GM12878 (cell line): ENCODE measurements at regions not wholly inside any gene's neighbourhood (a gene's known extent, or its start where the extent isn't known, plus 50 kb on each side); places are given as distances from the start of the nearest gene placed in this dataset.

Source experiments
- ATAC-seq: fragments of 200-7000 bp; cut with Tn5 transposase; 3 replicates; pipeline ENCODE4 v1.9.1; 2020; ENCODE audit warnings: mild to moderate bottlenecking, moderate library complexity
- BruUV-seq: library from RNA; stranded (reverse); fragments of 400-500 nt; replicated peaks from 2 replicates; lab custom pipeline; 2021; lab: Mats Ljungman, UMichigan
- CTCF ChIA-PET: fragments of 300-600 bp; sonication (Branson Sonifier 250); formaldehyde crosslinking; extraction: SDS; loops from one replicate; lab custom pipeline; 2021; ENCODE audit warnings: inconsistent platforms; lab: Yijun Ruan, JAX
- POLR2A ChIA-PET: fragments of 350-600 bp; formaldehyde crosslinking; extraction: SDS; loops from one replicate; lab custom pipeline; 2021; ENCODE audit warnings: inconsistent platforms; lab: Charles Lee
- RAD21 ChIA-PET: fragments of 300-600 bp; sonication (Branson Sonifier 250); formaldehyde crosslinking; loops from one replicate; lab custom pipeline; 2023; ENCODE audit warnings: antibody characterized with exemption; ENCODE audit not compliant: unreplicated experiment; lab: Charles Lee
- SMC1A ChIA-PET: fragments of 300-600 bp; sonication (Branson Sonifier 250); formaldehyde crosslinking; loops from one replicate; lab custom pipeline; 2023; ENCODE audit not compliant: unreplicated experiment, uncharacterized antibody; lab: Charles Lee
- DNase-seq: peaks from one replicate; pipeline ENCODE4 v3.0.0-alpha.2; 2011; ENCODE audit warnings: low read depth, low spot score
- FAIRE-seq: peaks from 3 replicates; lab custom pipeline; 2011; peaks lifted over from hg19 to GRCh38; lab: Jason Lieb, UNC
- H2AFZ ChIP-seq: 2 replicates; pipeline ENCODE4 v1.6.0; 2011; ENCODE audit warnings: low read depth, low read length, control low read depth; ENCODE audit not compliant: control insufficient read depth
- H3K27ac ChIP-seq: 2 replicates; pipeline ENCODE4 v1.5.1; 2011; ENCODE audit warnings: control low read depth; ENCODE audit not compliant: control insufficient read depth, insufficient read depth
- H3K27me3 ChIP-seq, 2 experiments: replicated peaks in 1 of 2; 2 replicates each; pipeline versions ENCODE4 v1.6.0 to v1.6.1; 2011; ENCODE audit warnings: low read length in 1 of 2; ENCODE audit not compliant: control insufficient read depth in 2 of 2, insufficient read depth in 2 of 2
- H3K36me3 ChIP-seq, 2 experiments: 2 replicates each; pipeline ENCODE4 v1.5.1; 2011; ENCODE audit warnings: low read length in 1 of 2; ENCODE audit not compliant: control insufficient read depth in 2 of 2, insufficient read depth in 2 of 2
- H3K4me1 ChIP-seq: 2 replicates; pipeline ENCODE4 v1.6.1; 2011; ENCODE audit warnings: mild to moderate bottlenecking, low read length, moderate library complexity, mixed read lengths; ENCODE audit not compliant: control insufficient read depth, insufficient read depth
- H3K4me2 ChIP-seq: 2 replicates; pipeline ENCODE4 v1.6.0; 2011; ENCODE audit warnings: control low read depth; ENCODE audit not compliant: control insufficient read depth, insufficient read depth
- H3K4me3 ChIP-seq: fragments of 200-600 bp; sonication (generic); 2 replicates; pipeline ENCODE4 v1.5.1; 2016
- H3K79me2 ChIP-seq: 2 replicates; pipeline ENCODE4 v1.6.0; 2011; ENCODE audit warnings: low read length; ENCODE audit not compliant: control insufficient read depth, insufficient read depth
- H3K9ac ChIP-seq: 2 replicates; pipeline ENCODE4 v1.8.0; 2011; ENCODE audit warnings: low read length, control low read depth, mixed read lengths; ENCODE audit not compliant: control insufficient read depth, insufficient read depth
- H3K9me3 ChIP-seq: replicated peaks from 3 replicates; pipeline ENCODE4 v1.5.1; 2011; ENCODE audit warnings: mild to moderate bottlenecking, low read length; ENCODE audit not compliant: control insufficient read depth, insufficient read depth
- H4K20me1 ChIP-seq: 2 replicates; pipeline ENCODE4 v1.6.0; 2011; ENCODE audit not compliant: control insufficient read depth, insufficient read depth
- CBX3 ChIP-seq: fragments of 200-600 bp; sonication (generic); IDR thresholded peaks from 2 replicates; pipeline ENCODE4 v1.6.1; 2016; ENCODE audit warnings: low read depth, borderline replicate concordance
- EED ChIP-seq: sonication (generic); IDR thresholded peaks from 2 replicates; pipeline ENCODE4 v1.6.1; 2016; ENCODE audit warnings: antibody characterized with exemption, low read depth
- EGR1 ChIP-seq, 2 experiments: IDR thresholded peaks; 1 replicate in 1 of 2; 2 replicates in 1 of 2; pipeline ENCODE4 v1.6.1; 2011 to 2012; ENCODE audit warnings: low read depth in 2 of 2, low read length in 2 of 2, borderline replicate concordance in 1 of 2, mild to moderate bottlenecking in 1 of 2, moderate library complexity in 1 of 2
- ELK1 ChIP-seq: IDR thresholded peaks from 2 replicates; pipeline ENCODE4 v1.6.1; 2012; ENCODE audit warnings: low read depth, low read length, improper control_type of control experiment
- HDAC2 ChIP-seq: fragments of 200-600 bp; sonication (generic); IDR thresholded peaks from 2 replicates; pipeline ENCODE4 v1.6.1; 2017
- HSF1 ChIP-seq: fragments of 150-350 bp; IDR thresholded peaks from 2 replicates; pipeline ENCODE4 v1.6.1; 2014; ENCODE audit warnings: mild to moderate bottlenecking, low read depth, low read length
- IKZF2 ChIP-seq, 2 experiments: fragments of 450-650 bp; IDR thresholded peaks; 2 replicates each; pipeline ENCODE4 v1.6.1; 2017; ENCODE audit warnings: mild to moderate bottlenecking in 2 of 2, moderate library complexity in 2 of 2
- MEF2B ChIP-seq: fragments of 450-650 bp; IDR thresholded peaks from 2 replicates; pipeline ENCODE4 v1.6.1; 2018; ENCODE audit warnings: mild to moderate bottlenecking, moderate library complexity; ENCODE audit not compliant: partially characterized antibody, poor library complexity, severe bottlenecking
- NBN ChIP-seq: fragments of 450-650 bp; IDR thresholded peaks from 2 replicates; pipeline ENCODE4 v1.6.1; 2016
- TAF1 ChIP-seq: IDR thresholded peaks from 2 replicates; pipeline ENCODE4 v1.6.1; 2011; ENCODE audit warnings: mild to moderate bottlenecking, low read depth, low read length, borderline replicate concordance
- TCF12 ChIP-seq: IDR thresholded peaks from 2 replicates; pipeline ENCODE4 v1.6.1; 2011; ENCODE audit warnings: low read depth, mild to moderate bottlenecking, low read length
- ZNF24 ChIP-seq: fragments of 450-650 bp; IDR thresholded peaks from 2 replicates; pipeline ENCODE4 v1.6.1; 2017; ENCODE audit warnings: antibody characterized with exemption, mild to moderate bottlenecking
- ZNF622 ChIP-seq: fragments of 450-650 bp; IDR thresholded peaks from 2 replicates; pipeline ENCODE4 v1.6.1; 2017; ENCODE audit warnings: mild to moderate bottlenecking, inconsistent platforms
- WGBS: methylation state at CpG from one replicate; pipeline ENCODE4 v1.1.6; 2016; ENCODE audit warnings: low lambda C conversion rate; ENCODE audit not compliant: insufficient replicate concordance, insufficient coverage; ENCODE audit errors: missing lambda C conversion rate; 5-methylcytosine and 5-hydroxymethylcytosine counted together
- in situ Hi-C: fragments of 300-500 bp; cut with MboI; formaldehyde crosslinking; loops from 9 replicates; pipeline ENCODE4 v1.14.3; 2018; ENCODE audit warnings: mixed read lengths
- intact Hi-C: fragments of 100-400 bp; cut with micrococcal nuclease; formaldehyde crosslinking; loops from one replicate; pipeline ENCODE4 v1.14.2; 2022; ENCODE audit not compliant: unreplicated experiment

GRCh38 chr1:90189889-90190288 is 195.0 kb downstream of the ZNF326 start:
- SMC1A ChIA-PET: interaction anchor here (1.5 kb wide), 1 partner anchor 10 kb away, joined by 4 read pairs; no protein-coding TSS in a partner anchor
- no peak for FAIRE-seq
- Histone ChIP-seq H3K27me3 (0 out of 4 replicates have a peak, but pooled peaks cover 0 to 3% of the 10 kb centered on the region in 2 experiments), H3K79me2 (no peaks in the 10 kb centered on the region), H3K4me3 (no peak overlapping the region), H2AFZ (no peak overlapping the region), H3K4me1 (no peaks in the 10 kb centered on the region), H3K27ac (no peak overlapping the region), H3K4me2 (no peak overlapping the region), H3K9ac (no peak overlapping the region), H4K20me1 (no peaks in the 10 kb centered on the region), H3K36me3 (no peaks in the 10 kb centered on the region), H3K9me3 (no peaks in the 10 kb centered on the region)
- no peak for ATAC-seq
- WGBS: 32% methylated on average over 4 of the region's 4 CpGs
- TF ChIP-seq ZNF24 (no peak), EGR1 (IDR thresholded peaks at IDR 0.05; ENCODE audit: borderline replicate concordance in 1 of 2, low read depth in 2 of 2, low read length in 2 of 2) (no peak), TCF12 (no peak), NBN (no peak), TAF1 (no peak), CBX3 (no peak), ELK1 (no peak), EED (no peak), IKZF2 (IDR thresholded peaks at IDR 0.05) (no peak), MEF2B (no peak), ZNF622 (no peak), HDAC2 (no peak), HSF1 (no peak)
- in situ Hi-C loops: no loop called here
- CTCF ChIA-PET: no interaction called here
- no TSS peak for BruUV-seq
- POLR2A ChIA-PET: no interaction called here
- RAD21 ChIA-PET: no interaction called here
- intact Hi-C loops: no loop called here
- DNase-seq: no peak
